Liver (tissue), 8 donors: ENCODE measurements at regions not wholly inside any gene's neighbourhood (a gene's known extent, or its start where the extent isn't known, plus 50 kb on each side); places are given as distances from the start of the nearest gene placed in this dataset.

Experiments
- DNase-seq: peaks from one replicate; pipeline ENCODE4 v3.0.0-alpha.2; 2017; ENCODE audit warnings: low spot score
- H3K27ac ChIP-seq, 2 donors: one replicate each; pipeline ENCODE4 v1.7.0; 2013; ENCODE audit warnings: inconsistent platforms in 2 of 2, low read length in 2 of 2, control low read depth in 1 of 2, low read depth in 1 of 2, mild to moderate bottlenecking in 1 of 2
- H3K27me3 ChIP-seq, 4 donors: one replicate each; pipeline versions ENCODE4 v1.6.1 to v1.7.0; 2013; ENCODE audit warnings: low read length in 3 of 4, inconsistent platforms in 1 of 4, mild to moderate bottlenecking in 1 of 4, moderate library complexity in 1 of 4; ENCODE audit not compliant: control insufficient read depth in 4 of 4, insufficient read depth in 4 of 4
- H3K36me3 ChIP-seq, 4 donors: one replicate each; pipeline versions ENCODE4 v1.6.1 to v1.7.0; 2013; ENCODE audit warnings: low read length in 3 of 4, mild to moderate bottlenecking in 3 of 4, low read depth in 1 of 4, moderate library complexity in 1 of 4; ENCODE audit not compliant: control insufficient read depth in 4 of 4, insufficient read depth in 3 of 4
- H3K4me1 ChIP-seq, 4 donors: one replicate each; pipeline versions ENCODE4 v1.6.1 to v1.7.0; 2013; ENCODE audit warnings: low read length in 3 of 4, mild to moderate bottlenecking in 3 of 4, moderate library complexity in 1 of 4; ENCODE audit not compliant: control insufficient read depth in 4 of 4, insufficient read depth in 4 of 4
- H3K4me3 ChIP-seq, 3 donors: one replicate each; pipeline versions ENCODE4 v1.6.1 to v1.7.0; 2013; ENCODE audit warnings: low read length in 3 of 3, control low read depth in 1 of 3, low read depth in 1 of 3, mild to moderate bottlenecking in 1 of 3
- H3K9ac ChIP-seq, 2 donors: one replicate each; pipeline ENCODE4 v1.7.0; 2013; ENCODE audit warnings: low read length in 2 of 2, mild to moderate bottlenecking in 2 of 2, moderate library complexity in 2 of 2, control low read depth in 1 of 2, low read depth in 1 of 2
- H3K9me3 ChIP-seq, 4 donors: one replicate each; pipeline versions ENCODE4 v1.6.1 to v1.7.0; 2013; ENCODE audit warnings: low read length in 3 of 4; ENCODE audit not compliant: control insufficient read depth in 4 of 4
- EGR1 ChIP-seq, 2 donors: IDR thresholded peaks; 2 replicates each; pipeline ENCODE4 v1.6.1; 2016 to 2018; ENCODE audit warnings: antibody characterized with exemption in 2 of 2, low read depth in 2 of 2
- FOXA1 ChIP-seq: IDR thresholded peaks from 2 replicates; pipeline ENCODE4 v1.6.1; 2016; ENCODE audit warnings: antibody characterized with exemption
- FOXA2 ChIP-seq: IDR thresholded peaks from 2 replicates; pipeline ENCODE4 v1.6.1; 2016; ENCODE audit warnings: antibody characterized with exemption
- GABPA ChIP-seq, 2 donors: IDR thresholded peaks in 1 of 2; conservative IDR thresholded peaks in 1 of 2; 2 replicates each; pipeline ENCODE4 v1.6.1; 2016; ENCODE audit warnings: antibody characterized with exemption in 2 of 2, mild to moderate bottlenecking in 1 of 2, moderate library complexity in 1 of 2
- HNF4A ChIP-seq, 2 donors: conservative IDR thresholded peaks; 2 replicates each; pipeline ENCODE4 v1.6.1; 2016; ENCODE audit warnings: antibody characterized with exemption in 2 of 2, mild to moderate bottlenecking in 2 of 2
- HNF4G ChIP-seq: IDR thresholded peaks from 2 replicates; pipeline ENCODE4 v1.6.1; 2016; ENCODE audit warnings: antibody characterized with exemption
- JUND ChIP-seq, 2 donors: IDR thresholded peaks; 2 replicates each; pipeline ENCODE4 v1.6.1; 2016; ENCODE audit warnings: antibody characterized with exemption in 2 of 2
- NR2F2 ChIP-seq: IDR thresholded peaks from 2 replicates; pipeline ENCODE4 v1.6.1; 2016; ENCODE audit warnings: antibody characterized with exemption
- RAD21 ChIP-seq, 2 donors: IDR thresholded peaks; 2 replicates each; pipeline ENCODE4 v1.6.1; 2016; ENCODE audit warnings: antibody characterized with exemption in 2 of 2, mild to moderate bottlenecking in 2 of 2
- RXRA ChIP-seq, 2 donors: IDR thresholded peaks; 2 replicates each; pipeline ENCODE4 v1.6.1; 2017 to 2018; ENCODE audit warnings: antibody characterized with exemption in 2 of 2, mild to moderate bottlenecking in 1 of 2
- SP1 ChIP-seq: IDR thresholded peaks from 2 replicates; pipeline ENCODE4 v1.6.1; 2018; ENCODE audit warnings: antibody characterized with exemption, mild to moderate bottlenecking
- TAF1 ChIP-seq: conservative IDR thresholded peaks from 2 replicates; pipeline ENCODE4 v1.6.1; 2016; ENCODE audit warnings: antibody characterized with exemption, mild to moderate bottlenecking
- YY1 ChIP-seq: IDR thresholded peaks from 2 replicates; pipeline ENCODE4 v1.6.1; 2016; ENCODE audit warnings: antibody characterized with exemption, mild to moderate bottlenecking
- WGBS: extraction: QIAGEN DNeasy Blood & Tissue Kit; methylation state at CpG from one replicate; pipeline ENCODE4 v1.1.7; 2013; 5-methylcytosine and 5-hydroxymethylcytosine counted together
- TF ChIP-seq, protein P1 (sequence below): IDR thresholded peaks from 2 replicates; pipeline ENCODE4 v1.6.1; 2016; ENCODE audit warnings: antibody characterized with exemption
- TF ChIP-seq, protein P2 (sequence below): IDR thresholded peaks from 2 replicates; pipeline ENCODE4 v1.6.1; 2016; ENCODE audit warnings: antibody characterized with exemption
- TF ChIP-seq, protein P3 (sequence below): fragments of 150-350 bp; IDR thresholded peaks from 2 replicates; pipeline ENCODE4 v1.5.1; 2017; ENCODE audit warnings: improper control_type of control experiment, low read depth, low read length; ENCODE audit not compliant: missing input control
- TF ChIP-seq, protein P4 (sequence below): IDR thresholded peaks from 2 replicates; pipeline ENCODE4 v1.6.1; 2016; ENCODE audit warnings: antibody characterized with exemption
- TF ChIP-seq, protein P5 (sequence below): IDR thresholded peaks from 2 replicates; pipeline ENCODE4 v1.6.1; 2016; ENCODE audit warnings: antibody characterized with exemption, mild to moderate bottlenecking
- donor health status: healthy.
- donor health status: healthy.
- donor health status: healthy.
- donor health status: healthy.
- donor health status: healthy.

DNA sequence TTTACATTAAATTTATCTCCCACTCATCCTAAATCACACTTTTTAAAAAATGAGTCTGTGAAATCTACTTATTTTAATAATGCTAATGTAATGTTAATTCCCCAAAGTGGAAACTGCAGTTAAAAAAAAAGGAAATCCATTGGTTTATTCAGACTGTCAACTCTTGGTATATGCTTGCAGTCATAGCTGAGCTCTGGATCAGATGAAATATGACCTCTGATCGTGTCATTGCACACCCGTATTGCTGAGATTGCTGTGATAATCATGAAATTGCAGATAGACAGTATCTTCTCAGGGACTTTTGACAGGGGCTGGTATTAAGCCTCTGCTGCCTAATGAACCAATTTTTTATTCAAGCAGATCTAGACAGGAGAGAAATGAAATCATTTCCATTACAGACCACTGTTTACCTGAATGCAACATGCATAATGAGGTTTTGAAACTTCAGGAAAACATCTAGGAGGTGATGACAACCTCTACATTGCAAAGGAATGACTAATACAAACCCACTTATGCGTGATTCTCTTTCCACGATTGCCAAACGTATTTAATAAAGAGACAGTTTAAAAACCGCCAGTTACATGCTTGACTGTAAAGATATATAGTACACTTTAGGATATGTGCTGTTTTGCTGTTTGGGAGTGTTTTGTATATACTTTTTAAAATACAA, 138.3 kb upstream of the PUDP start:
- Histone ChIP-seq H3K36me3 (peaks cover 0 to 3% (median 0%) of the 10 kb centered on the region in 4 donors), H3K9ac (no peak overlapping the region), H3K27me3 (no peaks in the 10 kb centered on the region), H3K9me3 (no peaks in the 10 kb centered on the region), H3K4me3 (no peak overlapping the region), H3K4me1 (no peaks in the 10 kb centered on the region), H3K27ac (no peak overlapping the region)
- no peak for TF ChIP-seq NR2F2
- TF ChIP-seq TAF1, result no peak
- TF ChIP-seq, protein P1, sequence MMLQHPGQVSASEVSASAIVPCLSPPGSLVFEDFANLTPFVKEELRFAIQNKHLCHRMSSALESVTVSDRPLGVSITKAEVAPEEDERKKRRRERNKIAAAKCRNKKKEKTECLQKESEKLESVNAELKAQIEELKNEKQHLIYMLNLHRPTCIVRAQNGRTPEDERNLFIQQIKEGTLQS, result no peak
- TF ChIP-seq, protein P2, sequence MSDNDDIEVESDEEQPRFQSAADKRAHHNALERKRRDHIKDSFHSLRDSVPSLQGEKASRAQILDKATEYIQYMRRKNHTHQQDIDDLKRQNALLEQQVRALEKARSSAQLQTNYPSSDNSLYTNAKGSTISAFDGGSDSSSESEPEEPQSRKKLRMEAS, result no peak
- TF ChIP-seq RXRA (IDR thresholded peaks at IDR 0.05), result no peak
- TF ChIP-seq HNF4G, result no peak
- no peak for TF ChIP-seq EGR1 (IDR thresholded peaks at IDR 0.05; ENCODE audit: low read depth in 2 of 2)
- TF ChIP-seq JUND (IDR thresholded peaks at IDR 0.05), result no peak
- TF ChIP-seq, protein P3, sequence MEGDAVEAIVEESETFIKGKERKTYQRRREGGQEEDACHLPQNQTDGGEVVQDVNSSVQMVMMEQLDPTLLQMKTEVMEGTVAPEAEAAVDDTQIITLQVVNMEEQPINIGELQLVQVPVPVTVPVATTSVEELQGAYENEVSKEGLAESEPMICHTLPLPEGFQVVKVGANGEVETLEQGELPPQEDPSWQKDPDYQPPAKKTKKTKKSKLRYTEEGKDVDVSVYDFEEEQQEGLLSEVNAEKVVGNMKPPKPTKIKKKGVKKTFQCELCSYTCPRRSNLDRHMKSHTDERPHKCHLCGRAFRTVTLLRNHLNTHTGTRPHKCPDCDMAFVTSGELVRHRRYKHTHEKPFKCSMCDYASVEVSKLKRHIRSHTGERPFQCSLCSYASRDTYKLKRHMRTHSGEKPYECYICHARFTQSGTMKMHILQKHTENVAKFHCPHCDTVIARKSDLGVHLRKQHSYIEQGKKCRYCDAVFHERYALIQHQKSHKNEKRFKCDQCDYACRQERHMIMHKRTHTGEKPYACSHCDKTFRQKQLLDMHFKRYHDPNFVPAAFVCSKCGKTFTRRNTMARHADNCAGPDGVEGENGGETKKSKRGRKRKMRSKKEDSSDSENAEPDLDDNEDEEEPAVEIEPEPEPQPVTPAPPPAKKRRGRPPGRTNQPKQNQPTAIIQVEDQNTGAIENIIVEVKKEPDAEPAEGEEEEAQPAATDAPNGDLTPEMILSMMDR, result no peak
- no peak for TF ChIP-seq HNF4A (conservative IDR thresholded peaks at IDR 0.05)
- TF ChIP-seq, protein P4, sequence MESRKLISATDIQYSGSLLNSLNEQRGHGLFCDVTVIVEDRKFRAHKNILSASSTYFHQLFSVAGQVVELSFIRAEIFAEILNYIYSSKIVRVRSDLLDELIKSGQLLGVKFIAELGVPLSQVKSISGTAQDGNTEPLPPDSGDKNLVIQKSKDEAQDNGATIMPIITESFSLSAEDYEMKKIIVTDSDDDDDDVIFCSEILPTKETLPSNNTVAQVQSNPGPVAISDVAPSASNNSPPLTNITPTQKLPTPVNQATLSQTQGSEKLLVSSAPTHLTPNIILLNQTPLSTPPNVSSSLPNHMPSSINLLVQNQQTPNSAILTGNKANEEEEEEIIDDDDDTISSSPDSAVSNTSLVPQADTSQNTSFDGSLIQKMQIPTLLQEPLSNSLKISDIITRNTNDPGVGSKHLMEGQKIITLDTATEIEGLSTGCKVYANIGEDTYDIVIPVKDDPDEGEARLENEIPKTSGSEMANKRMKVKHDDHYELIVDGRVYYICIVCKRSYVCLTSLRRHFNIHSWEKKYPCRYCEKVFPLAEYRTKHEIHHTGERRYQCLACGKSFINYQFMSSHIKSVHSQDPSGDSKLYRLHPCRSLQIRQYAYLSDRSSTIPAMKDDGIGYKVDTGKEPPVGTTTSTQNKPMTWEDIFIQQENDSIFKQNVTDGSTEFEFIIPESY, result no peak
- TF ChIP-seq, protein P5, sequence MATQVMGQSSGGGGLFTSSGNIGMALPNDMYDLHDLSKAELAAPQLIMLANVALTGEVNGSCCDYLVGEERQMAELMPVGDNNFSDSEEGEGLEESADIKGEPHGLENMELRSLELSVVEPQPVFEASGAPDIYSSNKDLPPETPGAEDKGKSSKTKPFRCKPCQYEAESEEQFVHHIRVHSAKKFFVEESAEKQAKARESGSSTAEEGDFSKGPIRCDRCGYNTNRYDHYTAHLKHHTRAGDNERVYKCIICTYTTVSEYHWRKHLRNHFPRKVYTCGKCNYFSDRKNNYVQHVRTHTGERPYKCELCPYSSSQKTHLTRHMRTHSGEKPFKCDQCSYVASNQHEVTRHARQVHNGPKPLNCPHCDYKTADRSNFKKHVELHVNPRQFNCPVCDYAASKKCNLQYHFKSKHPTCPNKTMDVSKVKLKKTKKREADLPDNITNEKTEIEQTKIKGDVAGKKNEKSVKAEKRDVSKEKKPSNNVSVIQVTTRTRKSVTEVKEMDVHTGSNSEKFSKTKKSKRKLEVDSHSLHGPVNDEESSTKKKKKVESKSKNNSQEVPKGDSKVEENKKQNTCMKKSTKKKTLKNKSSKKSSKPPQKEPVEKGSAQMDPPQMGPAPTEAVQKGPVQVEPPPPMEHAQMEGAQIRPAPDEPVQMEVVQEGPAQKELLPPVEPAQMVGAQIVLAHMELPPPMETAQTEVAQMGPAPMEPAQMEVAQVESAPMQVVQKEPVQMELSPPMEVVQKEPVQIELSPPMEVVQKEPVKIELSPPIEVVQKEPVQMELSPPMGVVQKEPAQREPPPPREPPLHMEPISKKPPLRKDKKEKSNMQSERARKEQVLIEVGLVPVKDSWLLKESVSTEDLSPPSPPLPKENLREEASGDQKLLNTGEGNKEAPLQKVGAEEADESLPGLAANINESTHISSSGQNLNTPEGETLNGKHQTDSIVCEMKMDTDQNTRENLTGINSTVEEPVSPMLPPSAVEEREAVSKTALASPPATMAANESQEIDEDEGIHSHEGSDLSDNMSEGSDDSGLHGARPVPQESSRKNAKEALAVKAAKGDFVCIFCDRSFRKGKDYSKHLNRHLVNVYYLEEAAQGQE, result no peak
- TF ChIP-seq GABPA (IDR thresholded peaks at IDR 0.05 in 1 of 2, conservative IDR thresholded peaks at IDR 0.05 in 1 of 2), result no peak
- no peak for TF ChIP-seq RAD21 (IDR thresholded peaks at IDR 0.05)
- no peak for TF ChIP-seq SP1
- no peak for TF ChIP-seq FOXA1
- TF ChIP-seq FOXA2, result no peak
- no peak for TF ChIP-seq YY1
- 89% methylated on average over 6 of the region's 6 CpGs for whole genome bisulfite sequencing
- no peak for DNase-seq
